BE2C (cell line): ENCODE measurements at regions not wholly inside any gene's neighbourhood (a gene's known extent, or its start where the extent isn't known, plus 50 kb on each side); places are given as distances from the start of the nearest gene placed in this dataset.
A peak's percentile ranks its signal among the peaks of the same experiment; 100 is the strongest.

Source experiments
- DNase-seq: peaks from one replicate; pipeline ENCODE4 v3.0.0-alpha.2; 2020
- H3K27me3 ChIP-seq: fragments of 250-450 bp; sonication (Bioruptor Pico); 2 replicates; pipeline ENCODE4 v1.5.1; 2020; ENCODE audit warnings: mild to moderate bottlenecking
- H3K36me3 ChIP-seq: fragments of 250-450 bp; sonication (Bioruptor Pico); 2 replicates; pipeline ENCODE4 v1.5.1; 2020; ENCODE audit warnings: mild to moderate bottlenecking
- H3K4me1 ChIP-seq: fragments of 250-450 bp; sonication (Bioruptor Pico); 2 replicates; pipeline ENCODE4 v1.5.1; 2020
- H3K4me3 ChIP-seq: 2 replicates; pipeline ENCODE4 v1.5.1; 2011; ENCODE audit warnings: low read depth, low read length
- H3K9me3 ChIP-seq: fragments of 250-450 bp; sonication (Bioruptor Pico); 2 replicates; pipeline ENCODE4 v1.5.1; 2020
- CTCF ChIP-seq: IDR thresholded peaks from 2 replicates; pipeline ENCODE4 v1.5.1; 2012; ENCODE audit warnings: mild to moderate bottlenecking, low read depth, low read length

DNA sequence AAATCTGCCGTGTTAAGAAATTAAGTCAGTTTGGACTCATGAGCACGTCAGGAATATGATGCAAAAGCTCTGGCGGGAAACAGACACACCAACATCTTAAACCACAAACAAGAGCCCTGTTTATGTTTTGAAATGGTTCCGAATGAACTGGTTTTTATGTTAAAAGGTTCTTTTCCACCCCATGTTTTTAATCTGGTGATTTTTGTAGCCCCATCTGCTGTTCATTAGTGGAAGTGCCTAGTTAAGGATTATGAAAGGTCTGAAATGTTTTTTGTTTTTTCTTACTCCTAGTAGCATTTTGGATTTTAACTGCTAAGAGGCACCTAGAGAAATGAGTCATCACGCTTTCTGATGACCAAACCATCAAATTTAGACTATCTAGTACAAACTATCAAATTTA lies 404.1 kb upstream of the MKI67 start:
- H3K36me3 ChIP-seq = no peaks in the 10 kb centered on the region
- TF ChIP-seq CTCF = peak; percentile 64
- no peaks in the 10 kb centered on the region for H3K9me3 ChIP-seq
- H3K4me3 ChIP-seq = no peak overlapping the region
- peaks cover 12% of the 10 kb centered on the region for H3K4me1 ChIP-seq
- H3K27me3 ChIP-seq = no peaks in the 10 kb centered on the region
- DNase-seq = no peak

DNA sequence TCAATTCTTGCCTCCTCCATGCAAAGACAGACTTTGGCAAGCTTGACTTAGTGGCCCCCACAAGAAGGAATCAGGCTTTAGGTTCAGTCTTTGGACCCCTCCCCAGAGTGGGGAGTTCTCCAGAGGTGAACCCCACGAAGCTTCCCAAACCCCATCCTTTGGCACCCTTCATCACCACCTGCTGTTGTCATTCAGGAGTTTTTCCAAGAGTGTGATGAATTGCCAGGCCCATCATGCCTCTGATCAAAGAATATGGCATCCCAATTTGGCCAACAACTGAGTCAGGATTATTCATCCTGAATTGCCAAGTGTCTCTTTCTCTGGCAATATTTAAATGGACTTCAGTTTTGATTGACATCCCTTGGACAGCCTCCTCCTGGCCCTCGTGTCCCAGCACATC lies 404.7 kb upstream of the MKI67 start:
- Histone ChIP-seq H3K27me3 (no peaks in the 10 kb centered on the region), H3K36me3 (no peaks in the 10 kb centered on the region), H3K9me3 (no peaks in the 10 kb centered on the region), H3K4me3 (no peak overlapping the region), H3K4me1 (peaks cover 12% of the 10 kb centered on the region)
- TF ChIP-seq CTCF = no peak
- DNase-seq = no peak

DNA sequence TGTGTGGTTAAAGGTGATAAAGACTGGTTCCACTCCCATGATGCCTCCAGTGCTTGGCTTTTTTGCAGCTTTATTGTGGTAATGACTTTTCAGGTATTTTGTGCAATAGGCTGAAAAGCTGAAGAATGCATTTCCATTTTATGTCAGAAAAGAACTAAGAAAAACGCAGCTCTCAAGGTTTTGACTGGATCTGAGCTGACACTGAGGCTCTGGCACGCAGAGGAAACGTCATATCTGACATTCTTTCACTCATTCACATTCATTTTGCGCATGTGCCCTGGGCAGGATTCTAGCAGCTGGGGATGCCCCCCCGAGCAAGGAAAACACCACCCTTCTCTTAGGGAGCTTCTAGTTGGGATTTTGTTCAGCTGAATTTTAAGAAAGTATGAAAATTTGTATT lies 408.5 kb upstream of the MKI67 start:
- no peak for TF ChIP-seq CTCF
- H3K4me3 ChIP-seq = no peak overlapping the region

DNA sequence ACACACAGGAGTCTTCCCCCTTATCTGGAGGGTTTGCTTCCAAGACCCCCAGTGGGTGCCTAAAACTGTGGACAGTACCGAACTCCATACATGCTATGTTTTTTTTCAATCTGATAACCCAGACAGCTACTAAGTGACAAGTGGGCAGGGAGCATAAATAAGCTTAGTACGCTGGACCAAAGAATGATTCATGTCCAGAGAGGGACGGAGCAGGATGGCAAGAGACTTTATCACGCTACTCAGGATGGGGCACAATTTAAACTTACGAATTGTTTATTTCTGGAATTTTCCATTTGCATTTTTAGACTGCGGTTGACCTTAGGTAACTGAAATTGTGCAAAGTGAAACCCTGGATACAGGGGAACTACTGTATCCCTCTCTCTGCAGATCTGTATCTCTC lies 410.0 kb upstream of the MKI67 start:
- Histone ChIP-seq H3K27me3 (no peaks in the 10 kb centered on the region), H3K36me3 (no peaks in the 10 kb centered on the region), H3K9me3 (no peaks in the 10 kb centered on the region), H3K4me3 (peak overlapping the region; percentile 33), H3K4me1 (peaks cover 30% of the 10 kb centered on the region)
- DNase-seq = no peak
- TF ChIP-seq CTCF = no peak

More for the DNA sequence above, 408.5 kb upstream of the MKI67 start:
- Histone ChIP-seq H3K4me1 (peaks cover 22% of the 10 kb centered on the region), H3K27me3 (no peaks in the 10 kb centered on the region), H3K9me3 (no peaks in the 10 kb centered on the region), H3K36me3 (no peaks in the 10 kb centered on the region)
- no peak for DNase-seq

DNA sequence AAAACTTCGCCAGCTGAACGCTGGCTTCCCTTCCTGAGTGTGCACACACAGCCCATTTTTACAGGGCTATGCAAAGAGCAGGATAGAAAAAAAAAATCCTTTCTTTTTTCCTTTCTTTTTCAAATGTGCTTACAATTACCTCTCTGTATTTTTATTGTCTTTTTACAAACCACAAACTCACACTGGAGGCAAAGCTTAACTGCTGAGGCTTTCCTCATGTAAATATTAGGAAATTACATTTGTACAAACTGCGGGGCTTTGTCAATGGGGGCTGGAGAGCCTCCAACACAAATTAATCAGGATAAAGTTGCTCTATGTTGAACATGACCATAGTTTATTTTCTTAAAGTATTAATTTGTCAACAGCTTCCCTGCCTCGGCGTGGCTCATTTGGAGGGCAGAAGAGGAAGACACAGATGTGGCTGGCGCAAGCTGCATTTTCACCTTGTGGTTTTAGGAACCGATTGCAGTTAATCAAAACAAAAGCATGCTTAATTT lies 411.7 kb upstream of the MKI67 start:
- H3K27me3 ChIP-seq = no peaks in the 10 kb centered on the region
- no peak for TF ChIP-seq CTCF
- H3K36me3 ChIP-seq = no peaks in the 10 kb centered on the region
- no peak overlapping the region for H3K4me3 ChIP-seq
- no peak for DNase-seq
- H3K9me3 ChIP-seq = no peaks in the 10 kb centered on the region
- peaks cover 43% of the 10 kb centered on the region for H3K4me1 ChIP-seq

GRCh38 chr10:128538671-128539070 lies 412.4 kb upstream of the MKI67 start:
- DNase-seq = no peak
- no peaks in the 10 kb centered on the region for H3K9me3 ChIP-seq
- peaks cover 48% of the 10 kb centered on the region for H3K4me1 ChIP-seq
- no peak for TF ChIP-seq CTCF
- H3K36me3 ChIP-seq = no peaks in the 10 kb centered on the region
- no peak overlapping the region for H3K4me3 ChIP-seq
- no peaks in the 10 kb centered on the region for H3K27me3 ChIP-seq
